ENCODE measurements at regions not wholly inside any gene's neighbourhood (a gene's known extent, or its start where the extent isn't known, plus 50 kb on each side); places are given as distances from the start of the nearest gene placed in this dataset.
"Not testable (repeated sequence)": the region's sequence is repeated elsewhere in the genome, so short reads cannot be mapped to it uniquely, and the experiment has no call there.

DNA sequence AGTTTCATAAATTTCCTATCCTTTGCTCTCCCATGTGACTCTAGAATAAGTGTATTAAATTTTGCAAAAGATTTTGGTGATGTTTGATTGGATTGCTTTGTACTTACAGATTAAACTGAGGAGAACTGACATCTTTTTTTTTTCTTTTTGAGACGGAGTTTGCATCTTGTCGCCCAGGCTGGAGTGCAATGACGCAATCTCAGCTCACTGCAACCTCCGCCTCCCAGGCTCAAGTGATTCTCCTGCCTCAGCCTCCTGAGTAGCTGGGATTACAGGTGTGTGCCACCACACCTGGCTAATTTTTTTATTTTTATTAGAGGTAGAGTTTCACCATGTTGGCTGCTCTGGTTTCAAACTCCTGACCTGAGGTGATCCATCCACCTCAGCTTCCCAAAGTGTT, 121.4 kb upstream of the LARP1 start:
- TF ChIP-seq EZH2phosphoT487 (IDR thresholded peaks at IDR 0.05; ENCODE audit: unreplicated experiment); POLR2AphosphoS5 (IDR thresholded peaks at IDR 0.05; ENCODE audit: low read depth); REST (IDR thresholded peaks at IDR 0.05; ENCODE audit: unreplicated experiment); EZH2 (IDR thresholded peaks at IDR 0.05; ENCODE audit: low read depth, unreplicated experiment); CREB1 (CRISPR knock-in tag; IDR thresholded peaks at IDR 0.05; ENCODE audit: low read depth); JUNB (IDR thresholded peaks at IDR 0.05; ENCODE audit: unreplicated experiment); NANOG (IDR thresholded peaks at IDR 0.05; ENCODE audit: borderline replicate concordance); ZNF331 (CRISPR knock-in tag; IDR thresholded peaks at IDR 0.05; ENCODE audit: low read depth); STAT1 (IDR thresholded peaks at IDR 0.05; ENCODE audit: unreplicated experiment); ZNF114 (CRISPR knock-in tag; IDR thresholded peaks at IDR 0.05); ZNF462 (CRISPR knock-in tag; IDR thresholded peaks at IDR 0.05): not testable (repeated sequence)
- TF ChIP-seq, protein P1, sequence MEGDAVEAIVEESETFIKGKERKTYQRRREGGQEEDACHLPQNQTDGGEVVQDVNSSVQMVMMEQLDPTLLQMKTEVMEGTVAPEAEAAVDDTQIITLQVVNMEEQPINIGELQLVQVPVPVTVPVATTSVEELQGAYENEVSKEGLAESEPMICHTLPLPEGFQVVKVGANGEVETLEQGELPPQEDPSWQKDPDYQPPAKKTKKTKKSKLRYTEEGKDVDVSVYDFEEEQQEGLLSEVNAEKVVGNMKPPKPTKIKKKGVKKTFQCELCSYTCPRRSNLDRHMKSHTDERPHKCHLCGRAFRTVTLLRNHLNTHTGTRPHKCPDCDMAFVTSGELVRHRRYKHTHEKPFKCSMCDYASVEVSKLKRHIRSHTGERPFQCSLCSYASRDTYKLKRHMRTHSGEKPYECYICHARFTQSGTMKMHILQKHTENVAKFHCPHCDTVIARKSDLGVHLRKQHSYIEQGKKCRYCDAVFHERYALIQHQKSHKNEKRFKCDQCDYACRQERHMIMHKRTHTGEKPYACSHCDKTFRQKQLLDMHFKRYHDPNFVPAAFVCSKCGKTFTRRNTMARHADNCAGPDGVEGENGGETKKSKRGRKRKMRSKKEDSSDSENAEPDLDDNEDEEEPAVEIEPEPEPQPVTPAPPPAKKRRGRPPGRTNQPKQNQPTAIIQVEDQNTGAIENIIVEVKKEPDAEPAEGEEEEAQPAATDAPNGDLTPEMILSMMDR (conservative IDR thresholded peaks at IDR 0.05; ENCODE audit: low read depth in 2 of 2): not testable (repeated sequence)
- TF ChIP-seq, protein P2, sequence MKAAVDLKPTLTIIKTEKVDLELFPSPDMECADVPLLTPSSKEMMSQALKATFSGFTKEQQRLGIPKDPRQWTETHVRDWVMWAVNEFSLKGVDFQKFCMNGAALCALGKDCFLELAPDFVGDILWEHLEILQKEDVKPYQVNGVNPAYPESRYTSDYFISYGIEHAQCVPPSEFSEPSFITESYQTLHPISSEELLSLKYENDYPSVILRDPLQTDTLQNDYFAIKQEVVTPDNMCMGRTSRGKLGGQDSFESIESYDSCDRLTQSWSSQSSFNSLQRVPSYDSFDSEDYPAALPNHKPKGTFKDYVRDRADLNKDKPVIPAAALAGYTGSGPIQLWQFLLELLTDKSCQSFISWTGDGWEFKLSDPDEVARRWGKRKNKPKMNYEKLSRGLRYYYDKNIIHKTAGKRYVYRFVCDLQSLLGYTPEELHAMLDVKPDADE (IDR thresholded peaks at IDR 0.05): not testable (repeated sequence)
